B cell (primary cell): ENCODE measurements at regions not wholly inside any gene's neighbourhood (a gene's known extent, or its start where the extent isn't known, plus 50 kb on each side); places are given as distances from the start of the nearest gene placed in this dataset.

ENCODE experiments used
- ATAC-seq: fragments of 200-7000 bp; cut with Tn5 transposase; one replicate; pipeline ENCODE4 v1.10.0; 2021; ENCODE audit warnings: low read depth, mild to moderate bottlenecking, moderate number of reproducible peaks, moderate library complexity
- CTCF ChIA-PET: fragments of 350-600 bp; sonication (Branson Sonifier 250); formaldehyde crosslinking; loops from one replicate; lab custom pipeline; 2021; ENCODE audit warnings: antibody characterized with exemption, inconsistent platforms; lab: Charles Lee
- POLR2A ChIA-PET: fragments of 350-600 bp; sonication (Branson Sonifier 250); formaldehyde crosslinking; loops from one replicate; lab custom pipeline; 2021; ENCODE audit warnings: antibody characterized with exemption; lab: Charles Lee
- DNase-seq: peaks from one replicate; pipeline ENCODE4 v3.0.0; 2013
- H2AFZ ChIP-seq: 2 replicates; pipeline ENCODE4 v1.6.1; 2012; ENCODE audit warnings: mild to moderate bottlenecking, low read depth, low read length; ENCODE audit not compliant: insufficient read depth, poor library complexity, severe bottlenecking
- H3K27ac ChIP-seq, 2 donors: 1 replicate in 1 of 2; 2 replicates in 1 of 2; pipeline ENCODE4 v1.5.1; 2012 to 2013; ENCODE audit warnings: low read length in 2 of 2, mild to moderate bottlenecking in 2 of 2, moderate library complexity in 1 of 2
- H3K27me3 ChIP-seq, 4 experiments: fragments of 200-600 bp in 1 of 4; sonication (generic) in 1 of 4; replicated peaks in 1 of 4; 1 replicate in 2 of 4; 2 replicates in 2 of 4; pipeline versions ENCODE4 v1.6.1 to v1.7.0; 2013 to 2016; ENCODE audit warnings: low read length in 3 of 4, mild to moderate bottlenecking in 2 of 4, mixed read lengths in 1 of 4, moderate library complexity in 1 of 4; ENCODE audit not compliant: insufficient read depth in 4 of 4, control insufficient read depth in 3 of 4; ENCODE audit errors: control extremely low read depth in 1 of 4
- H3K36me3 ChIP-seq, 2 experiments: replicated peaks in 1 of 2; 1 replicate in 1 of 2; 2 replicates in 1 of 2; pipeline versions ENCODE4 v1.6.1 to v1.7.1; 2013; ENCODE audit warnings: low read length in 1 of 2; ENCODE audit not compliant: insufficient read depth in 2 of 2, control insufficient read depth in 1 of 2; ENCODE audit errors: control extremely low read depth in 1 of 2, extremely low read depth in 1 of 2
- H3K4me1 ChIP-seq, 2 donors: fragments of 200-600 bp in 1 of 2; sonication (generic) in 1 of 2; 1 replicate in 1 of 2; 2 replicates in 1 of 2; pipeline versions ENCODE4 v1.5.1 to v1.6.1; 2013 to 2017; ENCODE audit warnings: low read length in 2 of 2; ENCODE audit not compliant: control insufficient read depth in 2 of 2, insufficient read depth in 2 of 2
- H3K4me2 ChIP-seq: replicated peaks from 2 replicates; pipeline ENCODE3; 2012; ENCODE audit warnings: mild to moderate bottlenecking, low read depth, low read length; ENCODE audit not compliant: poor library complexity, severe bottlenecking
- H3K4me3 ChIP-seq, 5 experiments: fragments of 200-600 bp in 1 of 5; sonication (generic) in 1 of 5; 1 replicate in 3 of 5; 2 replicates in 2 of 5; pipeline versions ENCODE4 v1.5.1 to v1.7.0; 2011 to 2016; ENCODE audit warnings: low read length in 4 of 5, mild to moderate bottlenecking in 4 of 5, low read depth in 2 of 5, control low read depth in 1 of 5, moderate library complexity in 1 of 5; ENCODE audit not compliant: insufficient read depth in 1 of 5; ENCODE audit errors: control extremely low read depth in 1 of 5, extremely low read depth in 1 of 5
- H3K79me2 ChIP-seq: fragments of 200-600 bp; sonication (generic); one replicate; pipeline ENCODE4 v1.6.0; 2016; ENCODE audit warnings: low read length; ENCODE audit not compliant: control insufficient read depth, insufficient read depth
- H3K9ac ChIP-seq: fragments of 200-600 bp; sonication (generic); 2 replicates; pipeline ENCODE4 v1.6.1; 2017; ENCODE audit warnings: mild to moderate bottlenecking, low read length, moderate library complexity
- H3K9me3 ChIP-seq, 3 donors: one replicate each; pipeline versions ENCODE4 v1.6.1 to v1.7.1; 2013; ENCODE audit warnings: low read length in 2 of 3; ENCODE audit not compliant: control insufficient read depth in 2 of 3, insufficient read depth in 1 of 3; ENCODE audit errors: control extremely low read depth in 1 of 3
- H4K20me1 ChIP-seq: 2 replicates; pipeline ENCODE4 v1.6.0; 2012; ENCODE audit warnings: mild to moderate bottlenecking, low read length; ENCODE audit not compliant: insufficient read depth, control insufficient read depth, poor library complexity, severe bottlenecking
- H3K27ac Mint-ChIP-seq: one replicate; pipeline ENCODE4 v1.8.0; 2021; ENCODE audit warnings: mixed read lengths
- H3K27me3 Mint-ChIP-seq: one replicate; pipeline ENCODE4 v1.8.0; 2021; ENCODE audit warnings: mixed read lengths
- H3K4me1 Mint-ChIP-seq: one replicate; pipeline ENCODE4 v1.8.0; 2021; ENCODE audit warnings: mixed read lengths
- H3K4me3 Mint-ChIP-seq: one replicate; pipeline ENCODE4 v1.8.0; 2021; ENCODE audit warnings: mixed read lengths
- H3K9me3 Mint-ChIP-seq: one replicate; pipeline ENCODE4 v1.8.0; 2022; ENCODE audit warnings: mixed read lengths; ENCODE audit not compliant: insufficient read depth
- EZH2 ChIP-seq: IDR thresholded peaks from 2 replicates; pipeline ENCODE4 v1.6.1; 2012; ENCODE audit warnings: borderline replicate concordance, low read depth, mild to moderate bottlenecking, moderate library complexity, low read length; ENCODE audit not compliant: insufficient read depth, poor library complexity, severe bottlenecking
- WGBS: methylation state at CpG from one replicate; pipeline ENCODE4 v1.1.5; 2013; ENCODE audit warnings: missing lambda C conversion rate; ENCODE audit not compliant: insufficient coverage; 5-methylcytosine and 5-hydroxymethylcytosine counted together
- intact Hi-C: fragments of 100-400 bp; cut with micrococcal nuclease; formaldehyde crosslinking; loops from one replicate; pipeline ENCODE4 v1.10.0; 2022
- TF ChIP-seq, protein P1 (sequence below): fragments of 200-600 bp; IDR thresholded peaks from one replicate; pipeline ENCODE4 v1.8.0; 2022; ENCODE audit warnings: antibody characterized with exemption, mild to moderate bottlenecking

DNA sequence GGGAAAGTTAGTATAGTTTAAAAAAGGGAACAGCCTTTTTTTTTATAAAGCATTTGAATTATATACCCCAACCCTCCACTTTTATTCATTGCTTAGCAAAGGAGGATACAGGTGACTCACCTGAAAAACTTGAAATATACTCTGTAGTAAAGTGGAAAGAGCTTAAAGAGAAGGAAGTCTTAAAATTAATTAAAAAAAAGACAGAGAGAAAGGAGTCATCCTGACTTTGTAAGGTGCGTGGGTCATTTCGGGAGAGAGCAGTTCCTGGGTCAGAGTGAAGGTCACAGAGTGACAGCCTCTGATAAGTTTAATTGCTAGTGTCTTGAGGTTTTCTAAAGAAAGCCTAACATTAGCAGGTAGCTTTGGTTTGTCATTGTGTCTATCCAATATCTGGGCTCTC lies 310.3 kb downstream of the KLF5 start:
- Histone ChIP-seq H4K20me1 (no peaks in the 10 kb centered on the region), H3K9ac (no peak overlapping the region), H3K27me3 (no peaks in the 10 kb centered on the region), H3K36me3 (no peaks in the 10 kb centered on the region), H2AFZ (no peak overlapping the region), H3K9me3 (no peaks in the 10 kb centered on the region), H3K4me2 (no peak overlapping the region), H3K79me2 (no peaks in the 10 kb centered on the region), H3K27ac (no peak overlapping the region), H3K4me1 (no peaks in the 10 kb centered on the region), H3K4me3 (no peak overlapping the region)
- CTCF ChIA-PET = no interaction called here
- TF ChIP-seq, protein P1, sequence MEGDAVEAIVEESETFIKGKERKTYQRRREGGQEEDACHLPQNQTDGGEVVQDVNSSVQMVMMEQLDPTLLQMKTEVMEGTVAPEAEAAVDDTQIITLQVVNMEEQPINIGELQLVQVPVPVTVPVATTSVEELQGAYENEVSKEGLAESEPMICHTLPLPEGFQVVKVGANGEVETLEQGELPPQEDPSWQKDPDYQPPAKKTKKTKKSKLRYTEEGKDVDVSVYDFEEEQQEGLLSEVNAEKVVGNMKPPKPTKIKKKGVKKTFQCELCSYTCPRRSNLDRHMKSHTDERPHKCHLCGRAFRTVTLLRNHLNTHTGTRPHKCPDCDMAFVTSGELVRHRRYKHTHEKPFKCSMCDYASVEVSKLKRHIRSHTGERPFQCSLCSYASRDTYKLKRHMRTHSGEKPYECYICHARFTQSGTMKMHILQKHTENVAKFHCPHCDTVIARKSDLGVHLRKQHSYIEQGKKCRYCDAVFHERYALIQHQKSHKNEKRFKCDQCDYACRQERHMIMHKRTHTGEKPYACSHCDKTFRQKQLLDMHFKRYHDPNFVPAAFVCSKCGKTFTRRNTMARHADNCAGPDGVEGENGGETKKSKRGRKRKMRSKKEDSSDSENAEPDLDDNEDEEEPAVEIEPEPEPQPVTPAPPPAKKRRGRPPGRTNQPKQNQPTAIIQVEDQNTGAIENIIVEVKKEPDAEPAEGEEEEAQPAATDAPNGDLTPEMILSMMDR = no peak
- no peak for TF ChIP-seq EZH2
- Mint-ChIP-seq H3K9me3 (peaks cover 5% of the 10 kb centered on the region), H3K4me3 (no peak overlapping the region), H3K27me3 (no peaks in the 10 kb centered on the region), H3K4me1 (no peaks in the 10 kb centered on the region), H3K27ac (no peak overlapping the region)
- 94% methylated on average over 2 of the region's 2 CpGs for WGBS
- POLR2A ChIA-PET = no interaction called here
- ATAC-seq (no peak), DNase-seq (no peak)
- intact Hi-C loops = no loop called here

DNA sequence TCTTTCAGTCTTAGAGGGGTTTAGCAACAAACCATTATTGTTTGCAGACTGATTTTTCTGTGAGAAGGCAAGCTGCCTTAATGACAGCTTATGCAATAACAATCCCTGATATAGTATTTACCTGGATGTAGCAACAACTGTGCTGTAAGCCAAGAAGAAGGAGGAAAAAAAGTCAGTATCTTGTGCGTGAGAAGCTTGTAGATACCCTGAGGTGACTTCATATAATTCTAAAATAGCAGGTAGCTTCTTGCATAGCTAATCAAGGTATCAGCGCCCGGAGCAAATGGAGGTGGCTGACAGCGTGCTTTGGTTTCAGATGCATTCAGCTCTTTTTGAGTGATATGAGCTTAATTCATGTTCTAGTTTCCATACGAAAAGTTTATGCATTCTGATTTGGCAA lies 309.8 kb downstream of the KLF5 start:
- H3K27me3 ChIP-seq = no peaks in the 10 kb centered on the region
- intact Hi-C loops = no loop called here
- no peak overlapping the region for H3K4me2 ChIP-seq
- H3K79me2 ChIP-seq = no peaks in the 10 kb centered on the region
- H3K36me3 ChIP-seq = no peaks in the 10 kb centered on the region
- H3K4me3 Mint-ChIP-seq = no peak overlapping the region
- H3K27me3 Mint-ChIP-seq = no peaks in the 10 kb centered on the region
- H3K27ac Mint-ChIP-seq = no peak overlapping the region
- H3K4me1 Mint-ChIP-seq = no peaks in the 10 kb centered on the region
- H3K4me3 ChIP-seq = no peak overlapping the region
- no peaks in the 10 kb centered on the region for H4K20me1 ChIP-seq
- no peak overlapping the region for H3K9ac ChIP-seq
- ChIA-PET POLR2A (no interaction called here), CTCF (no interaction called here)
- peaks cover 5% of the 10 kb centered on the region for H3K9me3 Mint-ChIP-seq
- H3K4me1 ChIP-seq = no peaks in the 10 kb centered on the region
- no peak for ATAC-seq
- WGBS = 100% methylated on average over 1 of the region's 5 CpGs
- TF ChIP-seq, protein P1 = no peak
- no peak for TF ChIP-seq EZH2
- no peak for DNase-seq
- no peak overlapping the region for H2AFZ ChIP-seq
- H3K9me3 ChIP-seq = no peaks in the 10 kb centered on the region
- H3K27ac ChIP-seq = no peak overlapping the region
